ENCODE measurements at regions not wholly inside any gene's neighbourhood (a gene's known extent, or its start where the extent isn't known, plus 50 kb on each side); places are given as distances from the start of the nearest gene placed in this dataset.
"Not testable (repeated sequence)": the region's sequence is repeated elsewhere in the genome, so short reads cannot be mapped to it uniquely, and the experiment has no call there.

DNA sequence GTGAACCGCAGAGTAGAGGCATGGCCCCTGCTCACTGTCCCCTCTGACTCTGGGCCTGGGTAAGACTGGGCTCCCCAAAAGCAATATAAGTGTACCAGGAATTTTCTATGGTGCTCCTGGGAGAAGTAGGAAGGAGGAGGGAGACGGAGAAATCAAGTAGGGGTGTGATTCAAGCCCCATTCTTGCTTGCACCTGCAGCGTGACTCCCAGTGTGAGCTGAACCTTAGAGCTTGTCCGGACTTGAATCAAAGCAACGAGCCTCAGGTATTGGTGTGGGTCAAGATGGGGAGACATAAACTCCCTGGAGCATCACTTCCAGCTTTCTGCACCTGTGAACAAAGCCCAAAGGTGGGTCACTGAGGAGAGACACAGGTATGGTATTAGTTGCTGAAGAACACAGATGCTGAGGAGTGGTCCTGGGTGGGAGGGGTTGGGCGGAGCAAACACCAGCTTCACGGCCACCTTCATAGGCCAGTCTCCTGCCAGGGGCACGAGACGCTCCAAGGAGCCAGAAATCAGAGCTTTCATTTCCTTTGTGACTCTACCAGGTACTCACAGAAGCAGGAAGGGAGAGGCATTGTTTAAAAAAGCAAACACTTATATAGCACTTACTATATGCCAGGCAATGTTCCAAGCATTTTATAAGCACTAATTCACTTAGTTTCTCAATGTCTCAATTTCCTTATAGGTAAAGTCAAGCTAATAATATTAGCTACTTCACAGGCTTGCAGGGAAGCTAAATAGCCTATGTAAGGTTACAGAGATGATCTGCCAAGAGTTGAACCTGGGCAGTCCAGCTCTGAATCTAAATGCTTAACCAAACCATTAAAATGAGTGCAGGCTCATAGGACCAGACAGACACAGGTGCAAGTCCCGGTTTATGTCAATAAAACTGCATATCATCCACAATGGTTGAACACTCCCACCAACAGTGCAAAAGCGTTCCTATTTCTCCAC lies 775.3 kb downstream of the UQCRFS1 start:
- TF ChIP-seq SPI1 (IDR thresholded peaks at IDR 0.05; ENCODE audit: low read depth, low read length) (no peak), PAX5 (IDR thresholded peaks at IDR 0.05; ENCODE audit: insufficient read depth, low read length, severe bottlenecking) (no peak), POU2F2 (IDR thresholded peaks at IDR 0.05; ENCODE audit: low read depth, low read length) (no peak), TAF1 (IDR thresholded peaks at IDR 0.05; ENCODE audit: low read depth, low read length) (no peak), POLR2AphosphoS5 (IDR thresholded peaks at IDR 0.05; ENCODE audit: low read depth, low read length) (no peak), POLR2A (IDR thresholded peaks at IDR 0.05; ENCODE audit: low read depth, low read length) (no peak)
- DNase-seq (ENCODE audit: insufficient read length, low spot score) (no peak), FAIRE-seq (no peak)

DNA sequence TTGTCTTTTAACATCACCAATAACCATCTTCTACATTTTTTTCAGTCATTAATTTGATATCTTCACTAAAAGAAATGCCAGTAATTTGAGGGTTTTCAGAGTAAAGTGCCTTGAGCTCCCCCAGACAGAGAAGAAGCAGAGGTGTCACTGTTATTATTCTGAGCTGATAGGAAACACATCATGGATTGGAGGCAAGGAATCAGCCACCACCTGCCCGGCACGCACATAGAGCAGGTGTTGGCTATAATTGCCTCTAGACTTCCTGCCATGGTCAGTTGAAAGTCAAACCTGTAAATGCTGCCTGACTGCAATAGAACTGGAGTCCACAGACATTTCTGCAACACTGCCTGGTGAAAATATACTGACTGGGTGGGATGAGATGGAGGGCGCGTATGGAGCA lies 776.6 kb downstream of the UQCRFS1 start:
- TF ChIP-seq TAF1 (IDR thresholded peaks at IDR 0.05; ENCODE audit: low read depth, low read length): no peak
- no peak for TF ChIP-seq POU2F2 (IDR thresholded peaks at IDR 0.05; ENCODE audit: low read depth, low read length)
- no peak for TF ChIP-seq PAX5 (IDR thresholded peaks at IDR 0.05; ENCODE audit: insufficient read depth, low read length, severe bottlenecking)
- TF ChIP-seq POLR2AphosphoS5 (IDR thresholded peaks at IDR 0.05; ENCODE audit: low read depth, low read length): no peak
- TF ChIP-seq POLR2A (IDR thresholded peaks at IDR 0.05; ENCODE audit: low read depth, low read length): no peak
- no peak for TF ChIP-seq SPI1 (IDR thresholded peaks at IDR 0.05; ENCODE audit: low read depth, low read length)
- no peak for DNase-seq (ENCODE audit: insufficient read length, low spot score)
- FAIRE-seq: no peak

DNA sequence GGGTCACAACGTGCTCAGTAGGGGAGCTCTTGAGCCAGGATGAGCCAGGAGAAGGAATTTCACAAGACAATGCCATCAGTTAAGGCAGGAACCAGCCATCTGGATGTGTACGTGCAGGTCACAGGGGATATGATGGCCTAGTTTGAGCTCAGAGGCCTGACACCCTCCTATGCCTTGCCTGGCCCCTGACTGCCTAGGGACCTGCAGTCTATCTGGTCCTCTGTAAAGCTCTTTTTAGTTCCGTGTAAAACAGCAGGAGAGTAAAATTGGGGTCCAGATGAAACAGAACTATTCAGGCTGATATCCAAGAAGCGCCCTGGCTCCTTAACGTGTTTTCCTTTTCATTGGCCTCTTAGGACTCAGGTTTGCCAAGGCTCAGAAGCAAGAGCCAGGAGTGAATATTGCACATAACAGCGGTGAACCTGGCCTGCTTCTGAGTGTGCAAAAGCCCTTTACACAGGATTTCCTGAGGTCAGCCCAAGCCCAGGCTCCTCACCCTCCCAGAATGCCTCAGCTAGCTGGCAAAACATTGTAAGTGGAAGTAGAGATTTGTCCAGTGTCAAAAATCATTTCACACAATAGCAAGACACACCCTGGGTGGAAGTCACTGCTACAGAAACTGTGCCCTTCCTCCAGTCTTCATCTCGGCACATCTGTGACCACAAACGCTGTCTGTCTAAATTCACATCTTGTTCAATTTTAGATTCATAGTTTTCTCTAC lies 777.2 kb downstream of the UQCRFS1 start:
- no peak for FAIRE-seq
- no peak for TF ChIP-seq POU2F2 (IDR thresholded peaks at IDR 0.05; ENCODE audit: low read depth, low read length)
- no peak for TF ChIP-seq POLR2AphosphoS5 (IDR thresholded peaks at IDR 0.05; ENCODE audit: low read depth, low read length)
- TF ChIP-seq PAX5 (IDR thresholded peaks at IDR 0.05; ENCODE audit: insufficient read depth, low read length, severe bottlenecking): no peak
- no peak for TF ChIP-seq POLR2A (IDR thresholded peaks at IDR 0.05; ENCODE audit: low read depth, low read length)
- TF ChIP-seq SPI1 (IDR thresholded peaks at IDR 0.05; ENCODE audit: low read depth, low read length): no peak
- no peak for TF ChIP-seq TAF1 (IDR thresholded peaks at IDR 0.05; ENCODE audit: low read depth, low read length)
- DNase-seq (ENCODE audit: insufficient read length, low spot score): no peak

- FAIRE-seq; DNase-seq (ENCODE audit: insufficient read length, low spot score): not testable (repeated sequence)
Observed at GRCh38 chr19:28434794-28435193, 778.2 kb downstream of the UQCRFS1 start.

GRCh38 chr19:28434365-28434764 lies 778.6 kb downstream of the UQCRFS1 start:
- not testable (repeated sequence) for FAIRE-seq; DNase-seq (ENCODE audit: insufficient read length, low spot score)

- not testable (repeated sequence) for DNase-seq (ENCODE audit: insufficient read length, low spot score); FAIRE-seq
Observed at GRCh38 chr19:28433166-28433565, 779.8 kb downstream of the UQCRFS1 start.

- TF ChIP-seq POLR2A (IDR thresholded peaks at IDR 0.05; ENCODE audit: low read depth, low read length): no peak
- no peak for TF ChIP-seq SPI1 (IDR thresholded peaks at IDR 0.05; ENCODE audit: low read depth, low read length)
- no peak for TF ChIP-seq TAF1 (IDR thresholded peaks at IDR 0.05; ENCODE audit: low read depth, low read length)
- no peak for TF ChIP-seq POU2F2 (IDR thresholded peaks at IDR 0.05; ENCODE audit: low read depth, low read length)
- TF ChIP-seq POLR2AphosphoS5 (IDR thresholded peaks at IDR 0.05; ENCODE audit: low read depth, low read length): no peak
- no peak for TF ChIP-seq PAX5 (IDR thresholded peaks at IDR 0.05; ENCODE audit: insufficient read depth, low read length, severe bottlenecking)
- DNase-seq (ENCODE audit: insufficient read length, low spot score) (no peak), FAIRE-seq (no peak)
Observed at GRCh38 chr19:28430214-28430613, 782.7 kb downstream of the UQCRFS1 start.

DNA sequence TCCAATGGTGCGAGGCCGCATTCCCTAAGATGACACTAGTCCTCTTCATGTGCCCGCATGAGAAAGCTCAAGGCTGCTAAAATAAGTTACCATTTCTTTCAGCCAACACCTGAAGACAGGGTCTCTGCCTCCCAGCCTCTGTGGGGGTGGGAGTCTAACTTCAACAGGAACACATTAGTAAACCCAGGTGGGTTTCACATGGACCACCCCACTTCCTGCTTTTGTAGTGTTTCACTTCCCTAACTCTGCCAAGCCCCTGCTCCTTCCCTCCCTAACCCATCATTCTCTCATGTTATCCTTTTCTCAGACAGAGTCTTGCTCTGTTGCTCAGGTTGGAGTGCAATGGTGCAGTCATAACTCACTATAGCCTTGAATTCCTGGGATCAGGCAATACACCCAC lies 783.6 kb downstream of the UQCRFS1 start:
- TF ChIP-seq POLR2A (IDR thresholded peaks at IDR 0.05; ENCODE audit: low read depth, low read length): no peak
- TF ChIP-seq SPI1 (IDR thresholded peaks at IDR 0.05; ENCODE audit: low read depth, low read length): no peak
- no peak for TF ChIP-seq TAF1 (IDR thresholded peaks at IDR 0.05; ENCODE audit: low read depth, low read length)
- no peak for TF ChIP-seq POLR2AphosphoS5 (IDR thresholded peaks at IDR 0.05; ENCODE audit: low read depth, low read length)
- FAIRE-seq: no peak
- no peak for DNase-seq (ENCODE audit: insufficient read length, low spot score)

DNA sequence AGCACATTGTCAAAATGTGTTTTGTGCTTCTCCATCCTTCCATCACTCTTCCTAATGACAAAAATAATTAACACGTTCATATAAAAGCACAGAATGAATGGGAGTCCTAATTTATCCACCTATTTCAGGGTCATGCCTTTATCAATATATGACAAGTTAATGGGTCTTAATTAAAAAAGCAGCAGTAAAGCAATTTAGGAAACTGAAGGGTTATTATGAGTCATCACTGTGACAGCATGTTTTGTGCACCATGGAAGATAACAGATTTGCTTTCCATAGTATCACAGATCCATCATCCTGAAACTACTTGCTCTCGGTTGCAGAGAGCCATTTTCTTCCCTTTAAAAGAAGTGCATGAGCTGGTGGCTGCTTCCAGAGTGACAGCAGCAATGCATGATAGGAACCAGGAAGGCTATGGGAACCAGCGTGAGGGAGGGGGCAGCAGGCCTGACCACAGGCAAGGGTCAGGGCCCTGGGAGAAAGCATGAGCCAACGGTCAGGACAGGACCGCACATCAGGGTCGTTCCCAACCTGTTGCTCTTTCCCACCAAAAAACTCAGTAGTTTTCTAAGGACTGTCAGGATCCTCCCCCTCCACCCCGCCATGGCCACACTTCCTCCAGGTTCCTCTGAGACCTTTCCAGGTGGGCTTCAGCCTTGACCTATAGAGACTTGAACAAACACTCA lies 784.1 kb downstream of the UQCRFS1 start:
- DNase-seq (ENCODE audit: insufficient read length, low spot score): no peak
- FAIRE-seq: no peak
- TF ChIP-seq TAF1 (IDR thresholded peaks at IDR 0.05; ENCODE audit: low read depth, low read length) (no peak), POLR2A (IDR thresholded peaks at IDR 0.05; ENCODE audit: low read depth, low read length) (no peak), POU2F2 (IDR thresholded peaks at IDR 0.05; ENCODE audit: low read depth, low read length) (no peak), POLR2AphosphoS5 (IDR thresholded peaks at IDR 0.05; ENCODE audit: low read depth, low read length) (no peak), SPI1 (IDR thresholded peaks at IDR 0.05; ENCODE audit: low read depth, low read length) (no peak), PAX5 (IDR thresholded peaks at IDR 0.05; ENCODE audit: insufficient read depth, low read length, severe bottlenecking) (no peak)

Measured in GM12891 (cell line).